Endodermal cell (in vitro differentiated cells): ENCODE measurements at regions not wholly inside any gene's neighbourhood (a gene's known extent, or its start where the extent isn't known, plus 50 kb on each side); places are given as distances from the start of the nearest gene placed in this dataset.
A peak's percentile ranks its signal among the peaks of the same experiment; 100 is the strongest.

ENCODE experiments used
- DNase-seq: peaks from one replicate; pipeline ENCODE4 v3.0.0-alpha.2; 2017
- H3K27ac ChIP-seq: 2 replicates; pipeline ENCODE4 v1.5.1; 2013; ENCODE audit warnings: mild to moderate bottlenecking, low read depth, low read length, moderate library complexity
- H3K27me3 ChIP-seq: 2 replicates; pipeline ENCODE4 v1.6.1; 2013; ENCODE audit warnings: mild to moderate bottlenecking, low read length, moderate library complexity; ENCODE audit not compliant: insufficient read depth, control insufficient read depth, poor library complexity, severe bottlenecking
- H3K36me3 ChIP-seq: 2 replicates; pipeline ENCODE4 v1.7.0; 2013; ENCODE audit warnings: mild to moderate bottlenecking, low read length, moderate library complexity; ENCODE audit not compliant: control insufficient read depth, insufficient read depth
- H3K4me1 ChIP-seq: one replicate; pipeline ENCODE4 v1.7.0; 2013; ENCODE audit warnings: low read length; ENCODE audit not compliant: control insufficient read depth, insufficient read depth
- H3K4me3 ChIP-seq: 2 replicates; pipeline ENCODE4 v1.5.1; 2013; ENCODE audit warnings: mild to moderate bottlenecking, low read length, moderate library complexity
- H3K9ac ChIP-seq: 2 replicates; pipeline ENCODE4 v1.6.1; 2013; ENCODE audit warnings: mild to moderate bottlenecking, low read length, moderate library complexity; ENCODE audit not compliant: poor library complexity, severe bottlenecking; ENCODE audit errors: extremely low read depth
- H3K9me3 ChIP-seq: 2 replicates; pipeline ENCODE4 v1.6.1; 2013; ENCODE audit warnings: mild to moderate bottlenecking, low read length, moderate library complexity; ENCODE audit not compliant: control insufficient read depth
- H3K27ac Mint-ChIP-seq: 2 replicates; pipeline ENCODE4 v1.8.0; 2020; ENCODE audit warnings: mixed read lengths
- H3K27me3 Mint-ChIP-seq: 2 replicates; pipeline ENCODE4 v1.8.0; 2021; ENCODE audit warnings: mild to moderate bottlenecking, mixed read lengths; ENCODE audit not compliant: insufficient read depth
- H3K36me3 Mint-ChIP-seq: 2 replicates; pipeline ENCODE4 v1.8.0; 2020; ENCODE audit warnings: low read depth, mixed read lengths
- H3K4me1 Mint-ChIP-seq: 2 replicates; pipeline ENCODE4 v1.8.0; 2020; ENCODE audit warnings: mixed read lengths
- H3K4me3 Mint-ChIP-seq: 2 replicates; pipeline ENCODE4 v1.8.0; 2020; ENCODE audit warnings: mild to moderate bottlenecking, moderate library complexity, mixed read lengths
- H3K9me3 Mint-ChIP-seq: 2 replicates; pipeline ENCODE4 v1.8.0; 2020; ENCODE audit warnings: mild to moderate bottlenecking, mixed read lengths
- WGBS, 2 experiments: methylation state at CpG; one replicate each; pipeline versions ENCODE4 v1.1.5 to v1.1.7; 2013; ENCODE audit warnings: missing lambda C conversion rate in 2 of 2, mixed read lengths in 1 of 2; ENCODE audit not compliant: insufficient coverage in 1 of 2, insufficient read length in 1 of 2; 5-methylcytosine and 5-hydroxymethylcytosine counted together
- TF ChIP-seq, protein P1 (sequence below): fragments of 200-600 bp; sonication (generic); conservative IDR thresholded peaks from 2 replicates; pipeline ENCODE4 v1.5.0; 2021; ENCODE audit warnings: antibody characterized with exemption, mild to moderate bottlenecking

- Mint-ChIP-seq H3K27ac (no peak overlapping the region), H3K36me3 (no peaks in the 10 kb centered on the region)
These were observed 53.0 kb upstream of the KDR start for GRCh38 chr4:55178226-55179005.

DNA sequence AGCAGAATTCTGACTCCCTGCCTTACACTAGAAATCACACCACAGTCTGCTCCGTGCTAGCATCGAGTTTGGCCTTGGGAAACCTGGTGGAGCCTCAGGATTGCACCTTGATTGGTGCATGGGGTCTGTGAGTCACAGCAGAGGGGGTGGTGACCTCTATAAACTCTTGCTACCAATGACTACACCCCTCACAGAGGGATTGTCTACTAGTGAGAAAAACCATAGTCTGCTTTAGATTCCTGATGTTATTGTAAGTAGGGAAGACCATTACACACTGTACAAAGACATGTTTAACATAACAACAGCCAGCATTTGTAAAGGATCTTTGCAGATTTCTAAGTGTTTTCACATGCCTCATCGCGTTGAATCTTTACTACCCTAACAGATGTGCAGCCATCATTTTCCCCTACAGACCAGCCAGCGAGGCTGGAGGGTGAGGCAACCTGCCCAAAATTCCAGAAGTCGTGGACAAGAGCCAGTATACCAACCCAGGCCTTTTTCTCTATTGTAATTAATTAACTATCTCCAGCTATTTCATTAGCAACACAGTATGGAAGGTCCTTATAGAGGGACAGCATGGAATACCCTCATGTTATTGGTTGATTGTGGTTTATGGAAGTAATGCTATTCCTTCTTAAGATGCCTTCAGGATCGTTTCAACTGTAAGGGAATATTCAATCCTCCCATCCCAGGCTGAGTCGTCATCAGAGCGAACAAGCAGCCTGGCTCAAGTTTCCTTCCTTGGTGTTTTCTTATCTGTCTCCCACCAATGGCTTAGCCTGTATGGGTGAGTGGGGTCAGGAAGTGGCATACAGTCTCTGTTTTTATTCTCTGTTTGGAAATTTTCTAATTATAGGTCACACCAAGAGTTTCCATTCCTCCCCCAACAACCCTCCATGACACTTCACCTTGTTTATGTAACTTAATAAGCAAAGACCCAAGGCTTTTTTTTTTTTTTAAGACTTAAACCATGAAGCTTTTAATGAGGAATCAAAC, 55.9 kb upstream of the KDR start:
- DNase-seq, result no peak
- TF ChIP-seq, protein P1, sequence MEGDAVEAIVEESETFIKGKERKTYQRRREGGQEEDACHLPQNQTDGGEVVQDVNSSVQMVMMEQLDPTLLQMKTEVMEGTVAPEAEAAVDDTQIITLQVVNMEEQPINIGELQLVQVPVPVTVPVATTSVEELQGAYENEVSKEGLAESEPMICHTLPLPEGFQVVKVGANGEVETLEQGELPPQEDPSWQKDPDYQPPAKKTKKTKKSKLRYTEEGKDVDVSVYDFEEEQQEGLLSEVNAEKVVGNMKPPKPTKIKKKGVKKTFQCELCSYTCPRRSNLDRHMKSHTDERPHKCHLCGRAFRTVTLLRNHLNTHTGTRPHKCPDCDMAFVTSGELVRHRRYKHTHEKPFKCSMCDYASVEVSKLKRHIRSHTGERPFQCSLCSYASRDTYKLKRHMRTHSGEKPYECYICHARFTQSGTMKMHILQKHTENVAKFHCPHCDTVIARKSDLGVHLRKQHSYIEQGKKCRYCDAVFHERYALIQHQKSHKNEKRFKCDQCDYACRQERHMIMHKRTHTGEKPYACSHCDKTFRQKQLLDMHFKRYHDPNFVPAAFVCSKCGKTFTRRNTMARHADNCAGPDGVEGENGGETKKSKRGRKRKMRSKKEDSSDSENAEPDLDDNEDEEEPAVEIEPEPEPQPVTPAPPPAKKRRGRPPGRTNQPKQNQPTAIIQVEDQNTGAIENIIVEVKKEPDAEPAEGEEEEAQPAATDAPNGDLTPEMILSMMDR, result no peak
- H3K4me3 Mint-ChIP-seq, result no peak overlapping the region
- H3K36me3 Mint-ChIP-seq, result no peaks in the 10 kb centered on the region
- Histone ChIP-seq H3K9me3 (no peaks in the 10 kb centered on the region), H3K4me1 (peaks cover 17% of the 10 kb centered on the region), H3K27me3 (no peaks in the 10 kb centered on the region), H3K9ac (no peak overlapping the region), H3K27ac (no peak overlapping the region), H3K36me3 (no peaks in the 10 kb centered on the region), H3K4me3 (no peak overlapping the region)
- peaks cover 46% of the 10 kb centered on the region for H3K4me1 Mint-ChIP-seq
- no peaks in the 10 kb centered on the region for H3K9me3 Mint-ChIP-seq
- H3K27me3 Mint-ChIP-seq, result no peaks in the 10 kb centered on the region
- peak overlapping the region; percentile 42 for H3K27ac Mint-ChIP-seq
- WGBS, 2 experiments, result 67 to 80% methylated on average over 3 to 9 of the region's 9 CpGs

More at GRCh38 chr4:55178226-55179005, 53.0 kb upstream of the KDR start:
- H3K27me3 ChIP-seq, result no peaks in the 10 kb centered on the region
- no peaks in the 10 kb centered on the region for H3K36me3 ChIP-seq
- H3K4me3 ChIP-seq, result no peak overlapping the region
- Mint-ChIP-seq H3K27me3 (no peaks in the 10 kb centered on the region), H3K9me3 (no peaks in the 10 kb centered on the region), H3K4me3 (no peak overlapping the region), H3K4me1 (peaks cover 33% of the 10 kb centered on the region)
- whole genome bisulfite sequencing, 2 experiments, result 88 to 100% methylated on average over 3 to 7 of the region's 7 CpGs
- peaks cover 15% of the 10 kb centered on the region for H3K4me1 ChIP-seq
- no peak for DNase-seq
- no peak overlapping the region for H3K9ac ChIP-seq
- no peak overlapping the region for H3K27ac ChIP-seq
- TF ChIP-seq, protein P1, result no peak
- H3K9me3 ChIP-seq, result no peaks in the 10 kb centered on the region

- no peak overlapping the region for H3K9ac ChIP-seq
These were observed 58.7 kb upstream of the KDR start for GRCh38 chr4:55183926-55184599.

More at GRCh38 chr4:55183926-55184599, 58.7 kb upstream of the KDR start:
- no peaks in the 10 kb centered on the region for H3K36me3 ChIP-seq
- peaks cover 6% of the 10 kb centered on the region for H3K9me3 ChIP-seq
- Mint-ChIP-seq H3K27ac (peak overlapping the region; percentile 72), H3K9me3 (peaks cover 2% of the 10 kb centered on the region), H3K36me3 (no peaks in the 10 kb centered on the region), H3K27me3 (no peaks in the 10 kb centered on the region), H3K4me1 (peaks cover 50% of the 10 kb centered on the region), H3K4me3 (no peak overlapping the region)
- no peaks in the 10 kb centered on the region for H3K27me3 ChIP-seq
- H3K4me3 ChIP-seq, result no peak overlapping the region
- 68 to 70% methylated on average over 8 of the region's 8 CpGs for WGBS, 2 experiments
- DNase-seq, result peak; percentile 84
- no peak overlapping the region for H3K27ac ChIP-seq
- H3K4me1 ChIP-seq, result peaks cover 14% of the 10 kb centered on the region
- TF ChIP-seq, protein P1, result no peak
